RWPE2 (cell line): ENCODE measurements at regions not wholly inside any gene's neighbourhood (a gene's known extent, or its start where the extent isn't known, plus 50 kb on each side); places are given as distances from the start of the nearest gene placed in this dataset.

Experiments used
- ATAC-seq: fragments of 200-7000 bp; cut with Tn5 transposase; 3 replicates; pipeline ENCODE4 v1.9.1; 2021; ENCODE audit warnings: low read depth
- DNase-seq: peaks from one replicate; pipeline ENCODE4 v3.0.0-alpha.2; 2020; ENCODE audit warnings: low spot score
- H3K27ac ChIP-seq: fragments of 450-650 bp; 2 replicates; pipeline ENCODE4 v1.5.1; 2017; ENCODE audit warnings: mild to moderate bottlenecking; ENCODE audit not compliant: poor library complexity, severe bottlenecking
- H3K27me3 ChIP-seq: fragments of 250-450 bp; sonication (Bioruptor Pico); 2 replicates; pipeline ENCODE4 v1.5.1; 2021; ENCODE audit warnings: mild to moderate bottlenecking, moderate library complexity; ENCODE audit not compliant: insufficient read depth, poor library complexity, severe bottlenecking
- H3K36me3 ChIP-seq: fragments of 250-450 bp; sonication (Bioruptor Pico); 2 replicates; pipeline ENCODE4 v1.5.1; 2020; ENCODE audit warnings: low read depth, mild to moderate bottlenecking, moderate library complexity
- H3K4me1 ChIP-seq: fragments of 250-450 bp; sonication (Bioruptor Pico); 2 replicates; pipeline ENCODE4 v1.5.1; 2021; ENCODE audit warnings: mild to moderate bottlenecking, moderate library complexity; ENCODE audit not compliant: insufficient read depth, poor library complexity, severe bottlenecking
- H3K4me3 ChIP-seq: fragments of 250-450 bp; sonication (Bioruptor Pico); 2 replicates; pipeline ENCODE4 v1.5.1; 2021; ENCODE audit warnings: mild to moderate bottlenecking, moderate library complexity; ENCODE audit not compliant: severe bottlenecking
- H3K9me3 ChIP-seq: fragments of 250-450 bp; sonication (Bioruptor Pico); 2 replicates; pipeline ENCODE4 v1.5.1; 2021; ENCODE audit warnings: mild to moderate bottlenecking, moderate library complexity; ENCODE audit not compliant: severe bottlenecking
- TF ChIP-seq, protein P1 (sequence below): fragments of 450-650 bp; IDR thresholded peaks from one replicate; pipeline ENCODE4 v1.5.1; 2017; ENCODE audit warnings: mild to moderate bottlenecking, moderate library complexity; ENCODE audit not compliant: poor library complexity, severe bottlenecking

DNA sequence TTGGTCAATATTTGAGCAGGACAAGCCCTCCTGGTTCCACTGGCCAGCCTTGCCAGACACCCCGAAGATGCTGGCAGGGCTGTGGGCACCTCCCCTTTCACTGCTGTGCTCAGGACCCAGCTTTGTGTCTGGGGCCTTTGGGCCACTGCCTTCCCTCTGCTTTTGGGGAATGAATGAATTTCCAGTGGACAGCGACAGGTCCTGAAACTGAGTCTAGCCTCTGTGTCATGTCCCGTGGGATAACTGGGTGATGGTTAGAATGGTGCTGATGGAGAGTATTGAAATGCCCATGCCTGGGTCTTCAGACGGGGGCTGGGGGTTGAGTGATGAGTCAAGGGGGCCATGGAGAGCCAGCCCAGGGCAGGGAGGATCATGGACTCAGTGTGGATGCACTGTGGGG is 135.8 kb downstream of the FOXL1 start:
- Histone ChIP-seq H3K4me3 (no peak overlapping the region), H3K27me3 (no peaks in the 10 kb centered on the region), H3K36me3 (no peaks in the 10 kb centered on the region), H3K4me1 (peaks cover 10% of the 10 kb centered on the region), H3K9me3 (no peaks in the 10 kb centered on the region), H3K27ac (no peak overlapping the region)
- TF ChIP-seq, protein P1, sequence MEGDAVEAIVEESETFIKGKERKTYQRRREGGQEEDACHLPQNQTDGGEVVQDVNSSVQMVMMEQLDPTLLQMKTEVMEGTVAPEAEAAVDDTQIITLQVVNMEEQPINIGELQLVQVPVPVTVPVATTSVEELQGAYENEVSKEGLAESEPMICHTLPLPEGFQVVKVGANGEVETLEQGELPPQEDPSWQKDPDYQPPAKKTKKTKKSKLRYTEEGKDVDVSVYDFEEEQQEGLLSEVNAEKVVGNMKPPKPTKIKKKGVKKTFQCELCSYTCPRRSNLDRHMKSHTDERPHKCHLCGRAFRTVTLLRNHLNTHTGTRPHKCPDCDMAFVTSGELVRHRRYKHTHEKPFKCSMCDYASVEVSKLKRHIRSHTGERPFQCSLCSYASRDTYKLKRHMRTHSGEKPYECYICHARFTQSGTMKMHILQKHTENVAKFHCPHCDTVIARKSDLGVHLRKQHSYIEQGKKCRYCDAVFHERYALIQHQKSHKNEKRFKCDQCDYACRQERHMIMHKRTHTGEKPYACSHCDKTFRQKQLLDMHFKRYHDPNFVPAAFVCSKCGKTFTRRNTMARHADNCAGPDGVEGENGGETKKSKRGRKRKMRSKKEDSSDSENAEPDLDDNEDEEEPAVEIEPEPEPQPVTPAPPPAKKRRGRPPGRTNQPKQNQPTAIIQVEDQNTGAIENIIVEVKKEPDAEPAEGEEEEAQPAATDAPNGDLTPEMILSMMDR: no peak
- no peak for ATAC-seq
- DNase-seq: no peak

- TF ChIP-seq, protein P1: no peak
- H3K4me1 ChIP-seq: peaks cover 10% of the 10 kb centered on the region
- no peaks in the 10 kb centered on the region for H3K9me3 ChIP-seq
- no peaks in the 10 kb centered on the region for H3K27me3 ChIP-seq
- no peak for DNase-seq
- ATAC-seq: no peak
- no peak overlapping the region for H3K4me3 ChIP-seq
- no peak overlapping the region for H3K27ac ChIP-seq
- no peaks in the 10 kb centered on the region for H3K36me3 ChIP-seq
Observed at GRCh38 chr16:86716649-86717048, 138.3 kb downstream of the FOXL1 start.

DNA sequence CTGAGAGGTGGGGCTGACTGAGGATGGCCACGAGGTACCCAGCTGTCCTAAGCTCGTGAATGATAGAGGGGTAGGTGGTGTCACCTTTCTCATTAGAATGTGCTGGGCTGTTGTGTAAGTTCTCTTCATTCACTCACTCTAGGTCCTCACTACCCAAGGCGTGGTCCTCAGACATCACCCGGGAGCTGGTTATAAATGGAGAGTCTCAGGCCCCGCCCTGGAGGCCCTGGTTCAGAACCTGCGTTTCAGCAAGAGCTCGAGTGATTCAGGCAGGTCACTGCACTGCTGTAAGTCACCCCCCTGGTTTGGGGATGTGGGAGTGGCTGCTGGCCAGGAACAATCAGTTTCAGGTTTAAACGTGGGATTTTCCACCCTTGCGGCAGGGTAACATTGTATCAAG is 139.8 kb downstream of the FOXL1 start:
- Histone ChIP-seq H3K27me3 (no peaks in the 10 kb centered on the region), H3K9me3 (no peaks in the 10 kb centered on the region), H3K4me1 (peaks cover 10% of the 10 kb centered on the region), H3K27ac (no peak overlapping the region), H3K36me3 (no peaks in the 10 kb centered on the region), H3K4me3 (no peak overlapping the region)
- peak; percentile 90 for ATAC-seq
- TF ChIP-seq, protein P1: no peak
- peak; percentile 76 for DNase-seq

DNA sequence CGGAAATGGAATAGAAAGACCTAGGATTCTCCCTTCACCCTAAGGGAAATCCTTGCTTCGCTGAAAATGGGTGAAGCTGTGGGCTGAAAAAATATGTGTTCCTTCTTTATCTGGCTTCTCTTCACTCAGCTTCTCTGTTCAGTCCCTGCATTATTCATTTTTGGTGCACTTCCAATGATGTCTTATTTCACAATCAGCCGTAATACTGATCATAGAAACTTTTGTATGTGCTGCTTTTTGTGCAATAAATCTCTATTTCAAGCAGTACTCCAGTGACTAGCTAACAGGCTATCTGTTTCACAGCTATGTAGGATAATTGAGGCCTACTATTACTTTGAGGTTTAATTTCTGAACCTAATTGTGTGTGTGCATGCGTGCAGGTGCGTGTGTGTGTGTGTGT is 144.6 kb downstream of the FOXL1 start:
- Histone ChIP-seq H3K9me3 (no peaks in the 10 kb centered on the region), H3K4me1 (peaks cover 6% of the 10 kb centered on the region), H3K27ac (no peak overlapping the region), H3K4me3 (no peak overlapping the region), H3K36me3 (no peaks in the 10 kb centered on the region), H3K27me3 (no peaks in the 10 kb centered on the region)
- DNase-seq (no peak), ATAC-seq (no peak)
- TF ChIP-seq, protein P1: no peak

GRCh38 chr16:86723689-86724088 is 145.3 kb downstream of the FOXL1 start:
- H3K27ac ChIP-seq: no peak overlapping the region
- no peaks in the 10 kb centered on the region for H3K9me3 ChIP-seq
- no peak for DNase-seq
- no peak overlapping the region for H3K4me3 ChIP-seq
- no peaks in the 10 kb centered on the region for H3K27me3 ChIP-seq
- TF ChIP-seq, protein P1: no peak
- H3K4me1 ChIP-seq: no peaks in the 10 kb centered on the region
- ATAC-seq: no peak
- no peaks in the 10 kb centered on the region for H3K36me3 ChIP-seq
